ENCODE measurements at regions not wholly inside any gene's neighbourhood (a gene's known extent, or its start where the extent isn't known, plus 50 kb on each side); places are given as distances from the start of the nearest gene placed in this dataset.

- Histone ChIP-seq H2BK120ac (ENCODE audit: low read depth, low read length) (no peak overlapping the region), H3K9me3 (replicated peaks in 1 of 2; ENCODE audit: control insufficient read depth in 2 of 2, insufficient read depth in 1 of 2, low read depth in 1 of 2, low read length in 2 of 2) (peaks cover 0 to 2% of the 10 kb centered on the region in 2 donors), H2BK12ac (ENCODE audit: low read length) (no peak overlapping the region), H4K8ac (ENCODE audit: low read depth, low read length) (no peak overlapping the region), H2BK5ac (ENCODE audit: low read length) (no peak overlapping the region), H3K4me1 (ENCODE audit: control insufficient read depth in 2 of 2, insufficient read depth in 1 of 2, low read depth in 1 of 2, low read length in 2 of 2) (no peaks in the 10 kb centered on the region), H2AK5ac (ENCODE audit: low read depth, low read length) (no peak overlapping the region), H3K14ac (ENCODE audit: low read length) (no peak overlapping the region), H3K18ac (ENCODE audit: low read length) (no peak overlapping the region), H3K79me1 (ENCODE audit: low read depth, low read length) (no peaks in the 10 kb centered on the region), H3K4me3 (ENCODE audit: low read length in 2 of 2) (no peak overlapping the region), H2BK15ac (ENCODE audit: low read length) (no peak overlapping the region), H3K36me3 (replicated peaks in 1 of 2; ENCODE audit: control insufficient read depth in 2 of 2, insufficient read depth in 2 of 2, low read length in 2 of 2) (no peaks in the 10 kb centered on the region), H3K4me2 (ENCODE audit: insufficient read depth, low read length, poor library complexity, severe bottlenecking) (no peak overlapping the region), H3K27me3 (ENCODE audit: control insufficient read depth in 3 of 3, insufficient read depth in 3 of 3, low read depth in 1 of 3, low read length in 3 of 3) (no peaks in the 10 kb centered on the region), H4K91ac (ENCODE audit: low read depth, low read length, poor library complexity) (no peak overlapping the region), H3K9ac (ENCODE audit: low read depth, low read length, poor library complexity) (no peak overlapping the region), H3K27ac (replicated peaks; ENCODE audit: low read length) (no peak overlapping the region), H2AFZ (ENCODE audit: low read length) (no peak overlapping the region), H3K23ac (ENCODE audit: low read depth, low read length, poor library complexity) (no peak overlapping the region), H3K4ac (ENCODE audit: low read length) (no peak overlapping the region)
- DNase-seq (ENCODE audit: low spot score) = no peak
- WGBS, 2 donors (ENCODE audit: extremely low coverage in 2 of 2, insufficient read length in 2 of 2, insufficient replicate concordance in 1 of 2) = no CpG with 5 or more reads among the region's 9 CpGs
These were observed 752.6 kb upstream of the ID2 start for GRCh38 chr2:7929281-7929680.

GRCh38 chr2:7930800-7931635 is 750.8 kb upstream of the ID2 start:
- no peak for DNase-seq (ENCODE audit: low spot score)
- H3K18ac ChIP-seq (ENCODE audit: low read length) = no peak overlapping the region
- H4K8ac ChIP-seq (ENCODE audit: low read depth, low read length) = no peak overlapping the region
- no peak overlapping the region for H2BK5ac ChIP-seq (ENCODE audit: low read length)
- H2BK15ac ChIP-seq (ENCODE audit: low read length) = no peak overlapping the region
- no peak overlapping the region for H2AFZ ChIP-seq (ENCODE audit: low read length)
- H3K4me1 ChIP-seq (ENCODE audit: control insufficient read depth in 2 of 2, insufficient read depth in 1 of 2, low read depth in 1 of 2, low read length in 2 of 2) = no peaks in the 10 kb centered on the region
- H2BK12ac ChIP-seq (ENCODE audit: low read length) = no peak overlapping the region
- no peaks in the 10 kb centered on the region for H3K36me3 ChIP-seq (replicated peaks in 1 of 2; ENCODE audit: control insufficient read depth in 2 of 2, insufficient read depth in 2 of 2, low read length in 2 of 2)
- H3K27me3 ChIP-seq (ENCODE audit: control insufficient read depth in 3 of 3, insufficient read depth in 3 of 3, low read depth in 1 of 3, low read length in 3 of 3) = no peaks in the 10 kb centered on the region
- H3K9me3 ChIP-seq (replicated peaks in 1 of 2; ENCODE audit: control insufficient read depth in 2 of 2, insufficient read depth in 1 of 2, low read depth in 1 of 2, low read length in 2 of 2) = peaks cover 0 to 2% of the 10 kb centered on the region in 2 donors
- no peak overlapping the region for H3K4me3 ChIP-seq (ENCODE audit: low read length in 2 of 2)
- no CpG with 5 or more reads among the region's 13 CpGs for WGBS, 2 donors (ENCODE audit: extremely low coverage in 2 of 2, insufficient read length in 2 of 2, insufficient replicate concordance in 1 of 2)
- H3K4me2 ChIP-seq (ENCODE audit: insufficient read depth, low read length, poor library complexity, severe bottlenecking) = no peak overlapping the region
- no peak overlapping the region for H2BK120ac ChIP-seq (ENCODE audit: low read depth, low read length)
- H2AK5ac ChIP-seq (ENCODE audit: low read depth, low read length) = no peak overlapping the region
- no peaks in the 10 kb centered on the region for H3K79me1 ChIP-seq (ENCODE audit: low read depth, low read length)
- no peak overlapping the region for H4K91ac ChIP-seq (ENCODE audit: low read depth, low read length, poor library complexity)
- no peak overlapping the region for H3K14ac ChIP-seq (ENCODE audit: low read length)
- no peak overlapping the region for H3K23ac ChIP-seq (ENCODE audit: low read depth, low read length, poor library complexity)
- H3K27ac ChIP-seq (replicated peaks; ENCODE audit: low read length) = no peak overlapping the region
- no peak overlapping the region for H3K9ac ChIP-seq (ENCODE audit: low read depth, low read length, poor library complexity)
- H3K4ac ChIP-seq (ENCODE audit: low read length) = no peak overlapping the region

DNA sequence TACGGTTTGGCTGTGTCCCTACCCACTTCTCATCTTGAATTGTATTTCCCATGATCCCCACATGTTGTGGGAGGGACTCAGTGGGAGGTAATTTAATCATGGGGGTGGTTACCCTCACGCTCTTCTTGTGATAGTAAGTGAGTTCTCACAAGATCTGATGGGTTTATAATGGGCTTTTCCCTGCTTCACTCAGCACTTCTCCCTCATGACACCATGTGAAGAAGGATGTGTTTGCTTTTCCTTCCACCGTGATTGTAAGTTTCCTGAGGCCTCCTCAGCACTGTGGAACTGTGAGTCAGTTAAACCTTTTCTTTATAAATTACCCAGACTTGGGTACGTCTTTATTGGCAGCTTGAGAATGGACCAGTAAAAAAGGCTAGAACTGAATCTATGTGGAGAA is 750.0 kb upstream of the ID2 start:
- Histone ChIP-seq H3K4me2 (ENCODE audit: insufficient read depth, low read length, poor library complexity, severe bottlenecking) (no peak overlapping the region), H2AK5ac (ENCODE audit: low read depth, low read length) (no peak overlapping the region)

DNA sequence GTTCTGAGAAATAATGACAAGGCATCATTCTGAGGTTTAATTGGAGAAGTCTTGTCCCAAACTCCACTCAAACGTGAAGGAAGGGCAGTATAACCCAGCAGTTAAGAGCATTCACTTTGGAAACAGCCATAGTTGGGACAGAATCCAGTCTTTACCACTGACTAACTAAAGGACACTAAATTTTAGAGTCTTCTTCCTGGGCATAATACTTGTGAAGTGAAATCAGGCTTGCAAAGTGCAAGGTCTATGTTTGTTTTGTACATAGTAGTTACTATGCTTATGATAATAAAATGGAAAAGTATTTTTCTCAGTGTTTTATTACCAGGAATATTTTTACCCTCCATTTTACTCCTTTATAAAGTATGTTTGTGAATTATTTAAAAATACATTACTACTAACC is 748.2 kb upstream of the ID2 start:
- Histone ChIP-seq H2BK15ac (ENCODE audit: low read length) (no peak overlapping the region), H3K27ac (replicated peaks; ENCODE audit: low read length) (no peak overlapping the region), H2AFZ (ENCODE audit: low read length) (no peak overlapping the region), H4K8ac (ENCODE audit: low read depth, low read length) (no peak overlapping the region), H3K79me1 (ENCODE audit: low read depth, low read length) (no peaks in the 10 kb centered on the region), H4K91ac (ENCODE audit: low read depth, low read length, poor library complexity) (no peak overlapping the region), H3K9me3 (replicated peaks in 1 of 2; ENCODE audit: control insufficient read depth in 2 of 2, insufficient read depth in 1 of 2, low read depth in 1 of 2, low read length in 2 of 2) (peaks cover 0 to 2% of the 10 kb centered on the region in 2 donors), H3K18ac (ENCODE audit: low read length) (no peak overlapping the region), H3K36me3 (replicated peaks in 1 of 2; ENCODE audit: control insufficient read depth in 2 of 2, insufficient read depth in 2 of 2, low read length in 2 of 2) (no peaks in the 10 kb centered on the region), H2BK12ac (ENCODE audit: low read length) (no peak overlapping the region), H3K23ac (ENCODE audit: low read depth, low read length, poor library complexity) (no peak overlapping the region), H3K9ac (ENCODE audit: low read depth, low read length, poor library complexity) (no peak overlapping the region), H3K14ac (ENCODE audit: low read length) (no peak overlapping the region), H3K4me1 (ENCODE audit: control insufficient read depth in 2 of 2, insufficient read depth in 1 of 2, low read depth in 1 of 2, low read length in 2 of 2) (no peaks in the 10 kb centered on the region), H2BK120ac (ENCODE audit: low read depth, low read length) (no peak overlapping the region), H3K27me3 (ENCODE audit: control insufficient read depth in 3 of 3, insufficient read depth in 3 of 3, low read depth in 1 of 3, low read length in 3 of 3) (no peaks in the 10 kb centered on the region), H3K4me2 (ENCODE audit: insufficient read depth, low read length, poor library complexity, severe bottlenecking) (no peak overlapping the region), H3K4ac (ENCODE audit: low read length) (no peak overlapping the region), H2BK5ac (ENCODE audit: low read length) (no peak overlapping the region), H3K4me3 (ENCODE audit: low read length in 2 of 2) (no peak overlapping the region), H2AK5ac (ENCODE audit: low read depth, low read length) (no peak overlapping the region)
- WGBS, 2 donors (ENCODE audit: extremely low coverage in 2 of 2, insufficient read length in 2 of 2, insufficient replicate concordance in 1 of 2) = no CpG with 5 or more reads among the region's 1 CpG
- DNase-seq (ENCODE audit: low spot score) = no peak

More for the DNA sequence above, 750.0 kb upstream of the ID2 start:
- no peak overlapping the region for H3K4ac ChIP-seq (ENCODE audit: low read length)
- no peak overlapping the region for H4K8ac ChIP-seq (ENCODE audit: low read depth, low read length)
- H2BK12ac ChIP-seq (ENCODE audit: low read length) = no peak overlapping the region
- no peak overlapping the region for H2BK15ac ChIP-seq (ENCODE audit: low read length)
- H2BK5ac ChIP-seq (ENCODE audit: low read length) = no peak overlapping the region
- H3K27me3 ChIP-seq (ENCODE audit: control insufficient read depth in 3 of 3, insufficient read depth in 3 of 3, low read depth in 1 of 3, low read length in 3 of 3) = no peaks in the 10 kb centered on the region
- H3K9me3 ChIP-seq (replicated peaks in 1 of 2; ENCODE audit: control insufficient read depth in 2 of 2, insufficient read depth in 1 of 2, low read depth in 1 of 2, low read length in 2 of 2) = peaks cover 0 to 2% of the 10 kb centered on the region in 2 donors
- H3K4me1 ChIP-seq (ENCODE audit: control insufficient read depth in 2 of 2, insufficient read depth in 1 of 2, low read depth in 1 of 2, low read length in 2 of 2) = no peaks in the 10 kb centered on the region
- H2BK120ac ChIP-seq (ENCODE audit: low read depth, low read length) = no peak overlapping the region
- H3K27ac ChIP-seq (replicated peaks; ENCODE audit: low read length) = no peak overlapping the region
- H3K14ac ChIP-seq (ENCODE audit: low read length) = no peak overlapping the region
- no peak overlapping the region for H3K9ac ChIP-seq (ENCODE audit: low read depth, low read length, poor library complexity)
- no CpG with 5 or more reads among the region's 4 CpGs for WGBS, 2 donors (ENCODE audit: extremely low coverage in 2 of 2, insufficient read length in 2 of 2, insufficient replicate concordance in 1 of 2)
- no peak overlapping the region for H3K4me3 ChIP-seq (ENCODE audit: low read length in 2 of 2)
- H3K79me1 ChIP-seq (ENCODE audit: low read depth, low read length) = no peaks in the 10 kb centered on the region
- H3K18ac ChIP-seq (ENCODE audit: low read length) = no peak overlapping the region
- H4K91ac ChIP-seq (ENCODE audit: low read depth, low read length, poor library complexity) = no peak overlapping the region
- no peak for DNase-seq (ENCODE audit: low spot score)
- H3K36me3 ChIP-seq (replicated peaks in 1 of 2; ENCODE audit: control insufficient read depth in 2 of 2, insufficient read depth in 2 of 2, low read length in 2 of 2) = no peaks in the 10 kb centered on the region
- H3K23ac ChIP-seq (ENCODE audit: low read depth, low read length, poor library complexity) = no peak overlapping the region
- no peak overlapping the region for H2AFZ ChIP-seq (ENCODE audit: low read length)

Measured in neuronal stem cell (in vitro differentiated cells).